Hepatic stellate cell (primary cell): ENCODE measurements at regions not wholly inside any gene's neighbourhood (a gene's known extent, or its start where the extent isn't known, plus 50 kb on each side); places are given as distances from the start of the nearest gene placed in this dataset.
A peak's percentile ranks its signal among the peaks of the same experiment; 100 is the strongest.
"Not testable (repeated sequence)": the region's sequence is repeated elsewhere in the genome, so short reads cannot be mapped to it uniquely, and the experiment has no call there.

Source experiments
- DNase-seq: peaks from one replicate; pipeline ENCODE4 v3.0.0; 2011; ENCODE audit warnings: low spot score

GRCh38 chr5:83889971-83890745 is 169.5 kb upstream of the HAPLN1 start:
- no peak for DNase-seq

DNA sequence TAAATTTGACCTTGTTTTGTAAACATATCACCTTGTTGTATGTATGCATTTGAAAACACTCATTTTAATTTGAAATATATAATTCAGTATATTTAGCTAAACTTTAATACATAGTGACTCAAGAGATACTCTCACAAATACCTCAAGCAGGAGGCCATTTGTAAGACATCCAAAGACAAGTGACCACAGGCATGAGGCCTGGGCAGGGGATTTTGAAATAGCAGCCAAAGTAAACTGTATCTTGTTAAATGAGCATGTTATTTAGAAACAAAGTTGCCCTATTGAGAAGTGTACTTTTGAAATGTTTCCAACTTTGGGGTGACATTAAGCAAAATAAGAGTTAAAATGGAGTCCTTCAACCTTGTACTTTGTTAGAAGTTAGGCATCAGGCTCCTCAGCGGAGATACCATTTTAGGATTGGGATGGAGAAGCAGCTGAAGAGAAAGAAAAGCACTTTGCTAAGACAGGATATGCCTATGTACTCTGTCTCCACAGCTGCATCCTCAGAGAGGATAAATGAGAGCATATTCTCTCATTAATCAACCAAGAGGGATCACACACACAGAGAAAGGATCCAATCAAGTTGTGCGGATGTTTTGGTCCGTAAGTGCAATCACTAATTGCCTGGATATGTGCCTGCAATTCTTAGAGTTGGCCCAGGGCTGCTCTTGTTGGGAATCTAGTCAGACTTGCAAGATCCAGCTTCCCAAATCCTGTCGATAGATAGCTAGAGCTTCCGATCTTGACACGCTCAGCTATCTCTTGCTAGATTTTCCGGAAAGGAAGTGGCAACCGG is 157.5 kb upstream of the HAPLN1 start:
- DNase-seq = no peak

DNA sequence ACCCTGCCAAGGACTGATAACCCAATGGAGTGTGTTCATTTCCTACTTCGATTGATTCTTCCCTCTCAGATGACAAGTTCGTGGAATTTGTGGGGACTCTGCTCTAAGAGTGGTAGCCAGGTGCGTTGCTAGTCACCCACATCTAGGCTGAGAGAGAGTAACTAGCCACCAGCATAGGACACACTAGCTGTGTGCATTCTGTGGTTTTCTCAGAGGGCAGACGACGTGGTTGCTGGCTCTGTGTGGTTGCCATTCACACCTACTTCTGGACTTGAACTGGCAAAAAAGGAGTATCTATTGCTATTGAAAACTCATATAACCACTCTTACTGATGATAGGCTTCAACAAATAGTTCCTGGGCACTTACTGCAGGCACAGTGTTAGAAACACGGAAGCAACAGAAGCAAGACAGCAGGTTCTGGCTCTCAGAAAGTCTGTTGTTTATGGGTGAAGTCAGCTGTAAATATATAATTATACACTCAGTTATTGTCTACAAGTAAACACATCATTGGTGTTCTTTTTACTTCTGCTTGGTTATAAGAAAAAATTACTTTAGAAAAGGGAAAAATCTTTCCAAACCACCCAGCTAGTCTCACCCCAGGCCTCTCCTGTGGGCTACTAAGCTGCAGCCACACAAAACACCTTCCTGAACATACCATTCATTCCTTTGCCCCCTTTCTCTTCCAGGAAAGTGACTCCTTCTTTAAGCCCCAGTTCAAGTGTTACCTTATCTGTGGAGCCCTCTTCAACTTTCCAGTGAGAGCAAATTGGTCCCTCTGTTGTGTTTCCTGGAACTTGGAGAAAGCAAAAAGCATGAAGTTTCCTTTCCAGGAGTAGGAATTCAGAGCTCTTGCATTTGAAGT is 151.1 kb upstream of the HAPLN1 start:
- DNase-seq = no peak

DNA sequence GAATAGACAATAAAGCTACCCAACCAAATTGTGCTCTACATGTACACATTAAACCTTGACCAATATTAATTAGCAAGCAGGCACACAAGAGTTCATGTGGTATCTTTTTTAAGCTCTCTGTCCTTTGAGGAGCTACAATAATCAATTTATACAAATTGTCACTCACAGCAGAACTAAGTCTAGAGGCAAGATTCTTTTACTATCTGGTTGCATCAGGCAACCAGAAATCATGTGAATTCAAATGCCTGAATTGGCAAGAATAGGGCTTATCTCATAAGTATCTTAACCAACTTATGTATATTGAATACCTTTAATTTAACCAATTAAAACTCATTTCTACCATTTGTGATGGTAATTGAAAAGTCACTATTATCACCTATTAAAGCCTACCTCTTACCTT is 145.5 kb upstream of the HAPLN1 start:
- no peak for DNase-seq

DNA sequence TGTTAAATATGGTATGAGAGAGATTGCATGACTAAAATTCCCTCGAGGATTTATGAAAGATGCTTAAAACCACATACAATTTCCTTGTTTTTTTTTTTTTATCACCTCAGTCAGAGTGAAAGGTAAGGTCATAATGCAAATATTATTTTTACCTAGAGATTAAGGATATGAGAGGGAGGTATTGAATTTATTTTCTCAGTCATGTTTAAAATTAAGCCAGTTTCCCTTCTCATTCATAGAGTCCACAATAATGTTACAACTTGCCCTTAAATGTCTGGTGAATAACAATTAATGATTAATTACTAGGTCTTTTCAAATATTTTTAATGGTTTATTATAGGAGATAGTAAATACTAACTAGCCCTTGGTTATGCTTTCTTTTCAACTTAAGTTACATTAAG is 144.9 kb upstream of the HAPLN1 start:
- no peak for DNase-seq

- no peak for DNase-seq
Observed at GRCh38 chr5:83864652-83865051, 144.0 kb upstream of the HAPLN1 start.

DNA sequence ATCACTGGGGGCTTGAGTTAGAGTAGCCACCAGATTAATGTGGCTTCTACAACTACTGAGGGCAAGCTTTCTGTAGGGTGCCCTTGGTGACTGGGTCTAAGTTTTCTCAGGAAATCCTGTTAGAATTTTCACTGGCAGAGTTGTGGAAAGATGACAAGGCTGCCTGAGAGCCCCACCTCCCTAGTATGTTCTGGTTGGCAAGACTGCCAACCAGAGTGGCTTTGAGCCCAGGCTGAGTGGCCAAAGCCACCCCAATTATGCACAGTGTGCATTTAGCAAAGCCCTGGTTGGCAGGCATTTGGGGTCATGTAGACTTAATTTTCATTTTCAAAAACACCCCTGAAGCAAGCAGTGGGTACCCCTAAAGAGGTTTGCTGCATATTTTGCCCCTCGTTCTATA is 136.7 kb upstream of the HAPLN1 start:
- no peak for DNase-seq

DNA sequence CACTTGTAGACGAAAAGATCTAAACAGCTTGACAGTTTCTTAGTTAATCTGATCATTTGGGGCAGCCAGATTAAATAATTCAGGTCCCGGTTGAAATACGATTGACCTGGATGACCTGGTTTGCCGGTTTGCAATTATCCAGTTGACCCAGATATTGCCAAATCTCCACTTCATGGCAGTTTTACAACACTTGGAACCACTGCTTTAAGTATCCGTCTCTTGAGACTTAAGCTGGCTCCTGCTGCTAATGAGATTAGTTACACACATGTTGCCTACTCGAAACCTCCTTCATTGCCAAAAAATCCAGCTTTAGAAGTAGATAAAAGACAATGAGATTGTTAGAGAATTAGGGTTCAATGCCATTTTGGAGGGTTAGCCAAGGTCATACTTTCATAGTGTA is 136.2 kb upstream of the HAPLN1 start:
- DNase-seq = no peak

DNA sequence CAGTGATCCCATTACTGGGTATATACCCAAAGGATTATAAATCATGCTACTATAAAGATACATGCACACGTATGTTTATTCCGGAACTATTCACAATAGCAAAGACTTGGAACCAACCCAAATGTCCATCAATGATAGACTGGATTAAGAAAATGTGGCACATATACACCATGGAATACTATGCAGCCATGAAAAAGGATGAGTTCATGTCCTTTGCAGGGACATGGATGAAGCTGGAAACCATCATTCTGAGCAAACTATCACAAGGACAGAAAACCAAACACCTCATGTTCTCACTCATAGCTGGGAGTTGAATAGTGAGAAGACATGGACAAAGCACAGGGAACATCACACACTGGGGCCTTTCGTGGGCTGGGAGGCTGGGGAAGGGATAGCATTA is 129.8 kb upstream of the HAPLN1 start:
- DNase-seq = not testable (repeated sequence)

- no peak for DNase-seq
Observed at GRCh38 chr5:83848941-83849340, 128.3 kb upstream of the HAPLN1 start.

DNA sequence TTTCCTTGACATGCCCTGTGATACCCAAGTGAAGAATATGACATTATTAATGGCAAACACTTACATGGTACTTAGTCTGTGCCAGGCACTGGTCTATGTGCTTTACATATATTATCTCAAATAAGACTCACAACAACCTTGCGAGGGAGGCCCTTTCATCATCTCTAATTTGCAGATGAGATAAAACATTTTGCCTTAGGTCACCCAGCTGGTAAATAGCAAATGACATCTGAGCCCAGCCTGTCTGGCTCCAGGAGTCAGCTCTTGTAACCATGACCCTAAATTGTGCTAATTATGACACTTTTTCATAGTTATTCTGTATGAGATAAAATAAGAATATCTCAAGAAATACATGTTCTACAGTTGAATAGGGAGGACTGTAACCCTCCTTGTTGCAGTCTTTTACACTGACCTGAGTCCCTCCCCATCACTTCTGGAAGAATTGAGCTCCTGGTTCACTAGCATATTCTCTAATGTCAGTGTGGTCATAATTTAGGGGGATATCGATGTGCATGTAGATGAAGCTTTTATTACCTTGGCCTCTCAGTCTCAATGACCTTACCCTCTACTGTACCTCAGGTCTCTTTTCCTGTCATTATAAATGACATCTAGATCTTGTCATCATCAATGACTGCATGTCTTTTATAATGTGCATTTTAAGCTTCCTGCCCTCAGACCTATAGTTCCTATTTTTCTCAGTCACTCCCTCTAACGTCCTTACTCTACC is 126.1 kb upstream of the HAPLN1 start:
- no peak for DNase-seq

GRCh38 chr5:83844449-83845068 is 123.9 kb upstream of the HAPLN1 start:
- peak; percentile 70 for DNase-seq

DNA sequence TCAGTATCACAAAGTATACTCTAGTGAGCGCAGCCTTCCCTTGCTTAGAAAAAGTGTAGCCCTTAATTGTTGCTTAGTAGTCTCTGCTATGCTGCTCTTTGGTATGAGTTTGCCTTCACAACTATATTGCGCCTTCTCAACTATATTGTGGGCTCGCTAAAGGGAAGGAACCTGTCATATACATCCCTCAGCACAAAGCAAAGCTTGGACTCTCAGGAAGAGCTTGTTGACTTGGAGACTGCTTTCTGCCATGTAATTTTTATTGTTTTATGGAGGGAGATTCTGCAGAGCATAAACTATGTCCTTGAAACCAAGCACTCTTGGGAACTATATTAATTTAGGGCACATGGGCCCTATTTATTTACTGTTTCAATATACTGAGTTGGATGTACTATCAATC is 119.1 kb upstream of the HAPLN1 start:
- no peak for DNase-seq

DNA sequence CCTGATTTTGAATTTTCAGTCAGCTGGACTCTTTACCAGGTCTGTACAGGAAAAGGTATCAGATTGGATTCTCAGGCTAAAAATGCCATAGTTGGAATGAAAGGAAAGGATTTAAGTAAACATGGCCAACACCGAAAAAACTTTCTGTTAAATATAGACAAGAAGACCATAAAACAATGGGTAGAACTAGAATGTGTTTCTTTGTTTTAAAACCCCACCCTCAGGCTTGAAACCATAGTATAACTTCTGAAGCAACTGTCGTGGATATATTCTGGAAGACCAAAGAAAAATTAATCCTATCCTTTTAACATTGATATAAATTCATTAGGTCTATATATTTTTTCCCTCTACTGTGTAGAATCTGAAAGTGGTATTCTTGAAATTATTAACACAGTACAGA is 118.6 kb upstream of the HAPLN1 start:
- no peak for DNase-seq

GRCh38 chr5:83837265-83837907 is 116.7 kb upstream of the HAPLN1 start:
- no peak for DNase-seq

- no peak for DNase-seq
Observed at GRCh38 chr5:83834306-83834705, 113.7 kb upstream of the HAPLN1 start.

GRCh38 chr5:83831834-83832233 is 111.2 kb upstream of the HAPLN1 start:
- DNase-seq = no peak

DNA sequence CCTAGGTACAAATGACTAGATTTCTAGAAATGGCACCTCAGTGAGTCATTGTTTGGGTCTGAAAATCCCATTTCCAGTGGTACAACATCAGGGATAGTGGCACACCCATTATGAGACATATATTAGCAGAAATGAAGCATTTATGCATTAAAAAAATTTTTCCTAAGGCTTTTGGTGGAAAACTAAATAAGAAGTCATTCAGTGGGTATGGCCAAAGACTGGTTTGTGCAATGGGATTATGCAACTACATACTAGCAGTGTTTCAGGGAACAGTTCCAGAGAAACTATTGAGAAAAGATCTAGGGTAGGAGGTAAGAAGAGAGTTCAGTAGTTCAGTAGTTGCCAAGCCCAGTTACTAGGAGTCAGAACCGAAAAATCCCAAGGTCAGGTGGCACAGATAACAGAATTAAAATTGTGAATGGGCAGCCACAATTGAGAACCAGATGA is 106.5 kb upstream of the HAPLN1 start:
- DNase-seq = no peak

- DNase-seq = no peak
Observed at GRCh38 chr5:83817591-83817990, 96.9 kb upstream of the HAPLN1 start.

- no peak for DNase-seq
Observed at GRCh38 chr5:83815661-83816060, 95.0 kb upstream of the HAPLN1 start.

- DNase-seq = no peak
Observed at GRCh38 chr5:83810511-83810910, 89.9 kb upstream of the HAPLN1 start.
